NCI-H2196 treated with DMSO at 0.1 percent for 48 hours (cell line): ENCODE measurements at regions not wholly inside any gene's neighbourhood (a gene's known extent, or its start where the extent isn't known, plus 50 kb on each side); places are given as distances from the start of the nearest gene placed in this dataset.

ENCODE experiments used
- DNase-seq: peaks from one replicate; lab custom pipeline; 2025; ENCODE audit not compliant: unreplicated experiment; lab: John Stamatoyannopoulos, UW

DNA sequence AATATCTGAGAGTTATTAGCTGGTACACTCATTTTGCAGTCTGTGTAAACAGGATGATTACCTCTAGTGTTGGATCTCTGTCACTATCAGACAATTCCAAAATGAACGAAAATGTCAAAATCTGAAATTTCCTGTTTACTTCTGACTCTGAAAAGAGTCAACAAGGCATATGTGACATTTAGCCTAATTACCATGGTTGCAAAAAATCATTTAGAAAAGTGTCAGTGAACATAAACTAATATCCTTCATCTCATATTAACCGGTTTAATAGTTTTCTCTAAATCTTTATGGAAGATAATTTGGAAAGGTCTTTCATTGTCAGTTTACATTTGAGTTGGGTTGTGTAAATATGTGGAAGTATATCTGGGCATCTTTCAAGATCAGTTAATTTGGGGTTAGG is 431.8 kb upstream of the HSF2 start:
- DNase-seq, result no peak

DNA sequence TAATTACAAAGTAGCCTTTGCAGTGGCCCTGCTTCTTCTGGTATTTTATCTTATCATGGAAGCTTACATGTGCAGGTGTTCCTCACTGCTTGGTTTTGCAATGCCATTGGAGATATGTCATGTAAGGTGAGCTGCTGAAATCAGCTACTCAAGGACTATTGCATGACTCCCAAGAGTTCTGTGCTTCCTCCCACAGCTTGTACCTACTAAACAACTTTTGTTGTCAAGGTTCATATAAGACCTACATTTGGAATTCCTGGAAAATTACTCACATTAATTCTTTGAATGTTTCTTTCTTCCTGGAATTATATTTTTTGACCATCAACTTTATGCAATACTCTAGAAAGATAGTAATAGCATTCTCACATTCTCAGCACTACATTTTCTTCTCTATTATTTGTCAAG is 427.5 kb upstream of the HSF2 start:
- DNase-seq, result no peak

DNA sequence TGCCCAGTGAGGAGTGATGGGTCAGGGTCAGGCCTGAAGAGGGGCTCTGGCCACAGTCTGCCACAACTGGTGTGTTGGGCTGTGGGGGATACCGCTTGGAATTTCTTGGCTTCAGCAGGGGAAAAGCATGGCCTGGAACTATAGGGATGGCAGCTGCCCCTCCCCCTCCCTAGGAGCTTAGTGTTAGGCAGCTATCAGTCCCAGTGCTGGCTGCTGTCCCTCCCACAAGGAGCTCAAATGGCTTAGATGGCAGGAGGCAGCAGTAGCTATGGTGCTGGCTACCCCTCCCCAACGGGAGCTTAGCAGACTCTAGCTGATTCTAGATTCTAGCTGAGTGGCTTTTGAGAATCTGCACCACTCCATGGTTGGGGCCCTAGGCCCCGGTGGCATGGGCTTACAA is 414.5 kb upstream of the HSF2 start:
- DNase-seq, result no peak

DNA sequence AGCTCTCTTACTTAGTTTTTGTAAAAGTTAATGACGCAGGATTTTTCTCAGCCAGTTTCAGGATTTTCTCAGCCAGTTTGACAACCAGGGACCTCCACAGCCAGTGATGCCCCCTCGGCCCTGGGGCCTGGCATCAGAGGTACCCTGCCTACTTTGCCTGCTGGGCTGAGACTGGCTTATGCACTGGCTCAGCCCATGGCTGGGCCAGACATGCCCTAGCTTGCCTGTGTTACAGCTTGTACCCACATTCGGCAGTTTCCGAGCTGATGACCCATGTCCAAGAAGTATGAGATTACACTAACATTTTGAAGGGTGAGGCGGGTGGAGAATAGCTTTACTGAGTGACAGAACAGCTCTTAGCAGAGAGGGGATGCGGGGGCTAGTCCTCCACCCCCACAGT is 406.1 kb upstream of the HSF2 start:
- DNase-seq, result no peak

DNA sequence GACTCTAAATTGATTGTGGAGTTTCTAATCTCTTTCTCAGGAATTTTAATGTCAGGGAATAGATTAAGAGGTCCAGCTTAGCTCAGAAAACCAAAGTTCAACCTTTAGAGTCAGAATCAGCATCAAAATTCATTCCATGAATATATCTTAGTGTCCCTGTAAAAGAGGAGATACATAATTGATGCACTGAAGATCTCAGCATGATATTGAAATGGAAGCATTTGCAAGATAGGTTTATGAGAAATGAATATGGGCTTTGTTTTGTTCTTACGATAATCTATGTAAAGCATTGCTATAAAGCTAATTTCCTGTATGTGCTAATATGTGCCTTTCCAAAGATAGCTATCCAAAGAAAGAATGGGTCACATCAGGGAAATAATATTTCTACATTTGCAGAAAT is 404.5 kb upstream of the HSF2 start:
- DNase-seq, result no peak

DNA sequence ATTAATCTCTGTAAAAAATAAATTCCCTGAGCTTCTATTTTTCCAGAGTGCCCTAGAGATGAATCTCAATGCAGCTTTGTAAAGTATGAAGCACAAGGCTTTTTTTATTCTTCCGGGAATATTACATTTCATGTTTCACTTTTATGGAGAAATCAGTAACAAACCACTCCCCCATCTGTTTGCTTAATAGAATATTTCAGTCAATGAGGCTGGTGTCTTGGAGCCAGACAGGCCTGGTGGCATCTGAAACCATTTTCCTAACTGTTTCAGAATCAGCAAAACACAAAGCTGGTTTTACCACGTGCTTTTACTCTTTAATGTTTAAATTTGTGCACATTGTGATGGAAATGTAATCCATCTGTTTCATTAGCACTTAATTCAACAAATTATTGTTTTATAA is 400.8 kb upstream of the HSF2 start:
- no peak for DNase-seq

DNA sequence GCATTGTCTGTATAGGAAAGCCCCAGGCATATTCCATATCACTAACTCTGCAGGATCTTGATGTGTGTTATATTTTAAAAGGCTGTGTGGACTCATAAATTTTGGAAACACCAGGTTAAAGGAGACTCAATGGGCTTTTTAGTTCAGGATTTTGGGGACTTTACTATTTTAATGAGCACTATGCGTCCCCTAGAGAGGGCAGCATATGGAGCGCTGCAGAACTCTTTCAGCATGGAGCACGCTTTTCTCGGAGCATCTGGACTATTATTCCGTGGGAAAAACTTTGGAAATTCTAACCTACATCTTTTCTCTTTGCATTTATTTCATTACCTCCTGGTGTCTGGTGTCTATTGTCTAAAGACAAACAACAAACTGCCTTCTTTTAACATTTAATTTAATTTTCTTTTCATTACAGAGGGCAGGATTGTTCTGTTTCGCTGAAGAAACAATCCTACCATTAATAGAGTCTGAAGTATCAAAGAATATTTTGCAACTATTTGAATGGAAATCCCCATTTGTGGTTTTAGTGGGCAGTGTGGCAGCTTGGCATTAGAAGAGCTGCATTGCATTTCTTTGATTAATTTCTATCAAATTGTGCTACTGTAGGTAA is 399.9 kb upstream of the HSF2 start:
- DNase-seq, result no peak

DNA sequence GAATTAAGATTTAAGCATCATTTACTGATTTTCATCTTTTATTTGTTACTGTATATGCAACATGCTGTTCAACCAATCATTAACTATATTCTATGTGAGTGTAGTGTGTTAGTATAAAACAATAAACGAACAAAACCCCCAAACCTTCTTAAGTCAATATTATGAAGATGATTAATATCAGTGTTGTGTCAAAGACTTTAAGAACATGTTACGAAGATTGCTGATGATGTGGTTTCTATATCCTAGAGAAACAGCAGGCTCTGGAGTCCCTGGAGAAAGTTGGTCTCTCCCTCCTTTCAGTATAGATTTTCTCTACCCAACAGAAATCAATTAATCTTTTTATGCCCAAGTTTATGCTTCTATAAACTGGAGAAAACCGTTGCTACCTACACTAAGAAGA is 393.8 kb upstream of the HSF2 start:
- no peak for DNase-seq

DNA sequence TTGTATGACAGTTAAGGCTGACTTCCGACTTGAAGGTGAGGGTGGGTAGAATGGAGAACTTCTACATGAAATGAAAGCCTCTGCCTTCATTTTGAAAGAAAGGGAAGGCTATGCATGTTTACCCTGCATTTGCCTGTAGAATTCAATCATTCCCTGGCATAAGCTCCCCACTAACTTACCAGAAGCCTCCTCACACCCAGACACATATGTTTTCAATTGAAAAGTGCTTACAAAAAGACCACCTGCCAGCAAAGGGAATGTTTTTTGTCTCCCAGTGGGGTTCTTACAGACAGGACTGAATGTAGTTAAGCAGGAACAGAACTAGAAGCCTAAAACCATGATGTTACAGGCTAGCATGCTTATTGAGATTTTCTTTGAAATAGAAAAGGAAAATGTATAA is 392.1 kb upstream of the HSF2 start:
- no peak for DNase-seq

DNA sequence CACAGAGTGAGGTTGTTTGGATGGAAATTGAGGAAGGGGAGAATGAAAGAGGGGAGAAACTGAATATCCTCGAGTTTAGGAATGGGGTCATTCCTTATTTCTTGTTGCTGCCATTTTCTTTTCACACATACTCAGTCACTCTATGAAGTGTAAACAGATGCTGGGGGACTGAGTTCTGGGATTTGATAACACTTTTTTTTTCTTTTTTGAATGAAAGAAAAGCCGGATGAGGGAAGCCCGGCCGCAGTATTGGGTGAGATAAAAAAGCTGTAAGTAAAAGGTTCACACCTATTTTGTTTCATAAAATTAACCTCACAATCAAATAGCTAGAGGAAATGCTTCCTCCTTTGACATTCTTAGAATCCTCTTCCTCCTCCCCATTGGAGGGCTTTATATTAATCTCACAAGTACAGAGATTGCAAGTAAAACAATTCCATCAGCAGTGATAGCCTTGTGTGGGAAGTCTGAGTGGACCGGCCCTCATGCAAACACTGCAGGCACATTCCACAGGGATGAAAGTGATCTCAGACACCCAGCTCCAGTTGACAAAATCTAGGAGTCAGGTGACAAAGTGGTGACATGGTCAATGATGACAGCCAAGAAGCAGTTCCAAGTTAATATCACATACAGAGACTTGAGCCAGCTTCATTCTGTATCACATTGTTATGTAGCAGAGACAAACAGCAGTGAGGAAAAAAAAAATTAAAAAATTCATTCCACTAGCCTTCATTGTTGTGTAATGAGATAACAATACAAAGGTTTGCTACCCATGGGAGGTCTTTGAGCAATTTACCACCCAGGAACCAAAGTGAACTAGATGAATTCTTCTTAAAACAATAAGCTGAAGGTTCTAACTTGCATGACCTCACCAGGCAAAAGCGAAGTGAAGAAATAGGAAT is 391.1 kb upstream of the HSF2 start:
- DNase-seq, result no peak

DNA sequence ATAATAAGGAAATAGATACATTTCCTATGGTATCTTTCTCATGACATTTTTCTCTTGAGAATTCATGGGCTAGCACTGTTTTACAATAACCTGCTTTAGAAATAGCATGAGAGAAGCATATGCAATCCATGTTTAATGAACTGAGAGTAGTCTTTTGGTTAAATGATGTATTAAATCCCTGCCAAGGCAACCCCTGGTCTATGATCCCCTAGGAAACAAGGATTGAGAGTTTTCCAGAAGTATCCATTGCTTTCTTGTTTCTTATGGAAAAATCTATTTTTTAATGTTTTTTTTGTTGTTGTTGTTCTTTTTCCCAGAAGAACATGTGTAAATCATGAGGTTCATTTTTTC is 390.5 kb upstream of the HSF2 start:
- DNase-seq, result no peak

DNA sequence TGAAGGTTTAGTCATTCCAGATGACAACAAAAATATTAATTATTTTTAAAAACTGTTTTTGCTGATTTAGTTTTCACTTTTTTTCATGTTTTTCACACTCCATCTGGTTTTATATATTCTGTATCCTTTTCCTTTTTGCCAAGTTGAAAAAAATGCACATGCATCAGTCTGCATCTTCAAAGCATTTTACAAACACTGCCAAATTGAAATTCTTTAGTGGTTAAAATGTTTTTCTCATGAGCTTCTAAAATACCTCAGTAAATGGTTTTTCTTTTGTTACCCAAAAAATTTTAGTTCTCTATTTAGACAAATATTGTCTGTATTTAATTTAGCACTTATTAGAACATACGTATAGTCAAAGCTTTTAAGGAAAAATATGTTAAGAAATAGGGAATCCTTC is 386.9 kb upstream of the HSF2 start:
- no peak for DNase-seq

DNA sequence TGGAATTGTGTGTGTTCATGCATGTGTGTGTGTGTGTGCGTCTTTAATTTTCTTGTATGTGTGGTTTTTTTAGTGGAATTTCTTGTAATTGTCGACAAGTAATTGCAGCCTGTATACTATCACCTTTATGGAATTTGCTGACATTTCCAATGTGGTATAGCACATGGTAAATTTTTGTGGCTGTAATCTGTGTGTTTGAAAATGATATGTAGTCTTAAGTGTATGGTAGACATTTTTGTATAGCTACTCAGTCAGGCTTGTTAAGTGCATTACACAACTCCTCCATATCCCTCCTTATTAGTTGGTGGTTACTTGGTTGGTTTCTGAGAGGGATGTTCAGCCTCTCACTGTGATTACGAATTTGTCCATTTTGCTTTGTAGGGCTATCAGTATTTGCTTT is 384.5 kb upstream of the HSF2 start:
- DNase-seq, result no peak

DNA sequence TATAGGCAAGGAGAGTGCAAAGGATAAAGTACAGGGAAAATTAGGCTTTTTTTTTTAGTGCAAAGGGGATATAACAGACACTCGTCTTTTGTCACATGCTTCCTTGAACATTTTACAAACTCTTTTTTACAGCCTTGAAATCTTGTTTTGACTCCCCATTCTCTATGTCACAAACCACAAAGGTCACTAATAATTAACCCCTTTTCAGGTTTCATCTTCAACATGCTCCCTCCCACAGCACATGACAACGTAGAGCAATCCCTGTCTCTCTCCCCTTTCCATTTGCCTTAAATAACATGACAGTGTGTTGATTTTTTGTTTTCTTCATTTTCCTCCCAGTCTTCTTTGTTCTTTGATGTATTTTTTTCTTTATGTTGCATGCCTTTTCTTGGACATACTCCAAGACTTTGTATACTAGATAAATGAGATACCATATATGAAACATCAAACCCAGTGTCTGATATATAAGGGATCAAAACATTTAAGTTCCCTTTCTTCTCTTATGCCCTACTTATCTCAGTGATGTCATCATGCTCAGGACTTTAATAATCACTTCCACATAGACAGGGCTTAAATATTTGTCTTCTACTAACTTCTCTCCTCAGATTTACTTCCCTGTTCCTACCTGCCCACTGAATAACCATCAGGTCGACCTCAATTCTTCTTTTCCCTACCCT is 378.7 kb upstream of the HSF2 start:
- no peak for DNase-seq

DNA sequence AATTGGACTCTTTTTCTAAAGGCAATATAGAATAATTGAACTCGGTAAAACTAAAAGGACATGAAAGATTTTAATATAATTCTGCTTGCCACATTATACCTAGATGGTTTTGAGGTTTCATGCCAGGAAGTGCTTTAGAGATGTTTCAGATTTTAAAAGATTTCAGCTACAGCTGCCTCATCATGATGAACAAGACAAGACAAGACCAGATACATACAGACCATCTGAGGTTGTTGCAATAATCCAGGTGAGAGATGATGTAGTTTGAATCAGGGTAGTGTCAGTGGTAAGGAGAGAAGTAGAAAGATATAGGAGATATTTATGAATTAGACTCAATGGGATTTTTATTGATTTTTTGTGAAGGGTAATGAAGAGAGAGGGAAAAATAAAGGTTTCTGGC is 374.3 kb upstream of the HSF2 start:
- DNase-seq, result no peak

DNA sequence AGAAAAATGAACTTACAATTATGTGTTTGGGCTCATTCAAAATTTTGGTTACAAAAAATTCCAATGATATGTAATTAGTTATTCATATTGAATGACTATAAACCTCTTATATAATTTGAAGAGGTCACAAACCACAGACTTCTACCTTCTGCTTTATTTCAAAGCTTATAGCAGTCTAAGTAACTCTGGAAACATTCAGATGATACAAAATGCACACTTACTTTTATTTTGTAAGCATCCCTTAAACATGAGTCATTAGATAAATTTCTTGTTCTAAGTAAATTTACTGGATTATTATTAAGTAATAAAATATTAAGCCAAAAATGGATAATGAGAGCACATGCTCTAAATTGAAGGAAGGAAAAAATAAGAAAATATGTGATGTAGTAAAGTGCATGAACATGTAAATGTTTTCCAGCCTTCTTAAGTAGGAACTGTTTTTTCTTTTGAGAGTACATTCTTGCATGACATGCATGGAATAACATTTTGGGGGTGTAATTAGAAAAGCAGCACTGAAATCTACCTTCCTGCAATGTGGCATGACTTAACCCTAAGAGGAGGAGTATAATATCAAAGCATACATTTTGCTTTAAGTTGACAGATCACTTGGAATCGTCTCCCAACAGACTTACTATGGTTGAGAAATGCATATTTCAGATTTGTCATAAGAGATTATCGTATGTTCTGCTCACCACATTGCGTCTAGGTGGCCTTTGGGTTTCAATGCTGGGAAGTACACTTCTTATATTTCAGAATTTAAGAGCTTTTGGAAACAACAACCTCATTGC is 372.7 kb upstream of the HSF2 start:
- DNase-seq, result no peak

DNA sequence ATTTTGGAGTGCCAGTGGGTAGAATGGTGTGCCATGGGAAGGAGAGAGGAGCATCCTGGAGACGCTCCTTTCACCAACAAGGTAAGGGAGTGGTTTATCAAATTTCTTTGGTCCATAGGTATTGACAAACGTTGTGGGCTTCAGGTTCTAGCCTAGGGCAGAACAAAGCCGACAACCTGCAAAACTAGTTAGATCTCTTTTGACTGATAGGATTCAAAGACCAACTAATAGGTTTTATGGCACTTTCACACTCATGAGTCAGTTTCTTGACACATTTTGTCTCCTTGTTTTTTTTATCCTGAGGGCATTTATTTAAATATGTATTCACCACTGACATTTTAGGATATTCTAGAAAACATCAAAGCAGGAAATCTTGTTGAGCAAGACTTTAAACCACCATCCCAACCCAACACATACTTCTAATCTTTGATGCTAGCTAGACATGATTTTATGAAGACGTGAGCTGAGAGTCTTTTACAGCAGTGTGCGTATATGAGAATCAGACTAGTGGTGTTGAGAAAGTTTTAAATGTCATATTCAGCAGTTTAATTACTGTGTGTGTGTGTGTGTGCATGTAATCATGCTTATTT is 370.4 kb upstream of the HSF2 start:
- no peak for DNase-seq

DNA sequence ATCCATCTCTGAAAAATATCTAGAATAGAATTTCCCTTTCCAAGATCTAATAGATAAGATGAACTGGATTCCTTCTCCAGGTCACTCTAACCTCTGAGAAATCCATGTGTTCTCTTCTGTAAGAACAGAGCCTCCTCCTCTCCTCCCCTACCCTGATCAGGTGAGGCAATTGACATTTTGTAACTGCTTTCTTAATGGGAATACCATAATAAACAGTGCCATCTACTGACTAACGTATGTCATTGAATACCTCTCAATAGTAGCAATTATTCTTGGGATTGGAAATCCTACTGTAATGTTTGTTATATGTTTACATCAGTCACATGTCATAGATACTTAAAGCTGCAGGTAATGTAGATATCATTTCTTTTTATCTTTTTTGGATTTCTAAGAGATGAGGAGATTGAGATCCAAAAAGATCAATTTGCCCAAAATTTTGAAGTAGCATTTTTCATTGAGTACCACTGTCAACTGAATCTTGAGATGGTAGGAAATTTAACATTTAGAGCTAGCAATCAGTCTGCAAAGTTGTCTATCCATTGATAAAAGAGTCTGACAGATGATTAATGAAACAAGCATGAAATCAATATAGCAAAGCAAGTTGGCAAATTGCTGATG is 365.8 kb upstream of the HSF2 start:
- DNase-seq, result peak; percentile 12

DNA sequence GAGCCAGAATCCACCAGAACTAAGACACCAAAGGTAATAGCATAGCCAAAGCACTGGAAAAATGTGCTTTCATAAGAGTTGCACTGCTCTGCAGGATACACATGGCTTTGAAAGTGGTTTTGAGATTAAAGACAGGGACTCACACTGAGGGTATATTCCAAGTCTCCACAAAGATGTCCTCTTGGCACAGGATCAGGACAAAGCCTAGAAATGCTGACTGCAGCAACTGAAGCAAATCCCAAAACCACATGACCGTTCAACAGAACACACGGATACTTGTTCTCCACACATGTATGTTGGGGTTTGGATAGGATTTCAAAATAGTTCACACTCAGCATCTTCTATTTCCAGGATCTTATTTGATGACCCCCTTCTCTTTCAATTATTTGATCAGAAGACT is 364.3 kb upstream of the HSF2 start:
- no peak for DNase-seq

DNA sequence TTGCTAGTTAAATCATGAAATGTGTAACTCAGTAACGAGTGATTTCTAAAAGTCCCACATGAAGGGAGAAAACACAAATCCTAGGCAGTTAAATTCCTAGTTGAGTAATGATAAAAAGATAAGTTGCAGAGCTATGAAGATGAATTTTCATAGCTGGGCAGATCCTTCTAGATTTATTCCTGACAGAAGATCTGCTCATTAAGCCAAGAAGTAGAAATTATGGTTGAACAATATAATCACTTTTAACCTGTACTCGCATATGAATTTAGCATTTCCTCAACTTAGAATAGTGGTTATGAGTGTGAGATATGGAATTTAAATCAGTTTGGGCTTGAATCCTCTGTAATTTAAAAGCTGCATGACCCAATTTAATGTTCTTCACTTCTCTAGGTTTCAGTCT is 359.2 kb upstream of the HSF2 start:
- no peak for DNase-seq

DNA sequence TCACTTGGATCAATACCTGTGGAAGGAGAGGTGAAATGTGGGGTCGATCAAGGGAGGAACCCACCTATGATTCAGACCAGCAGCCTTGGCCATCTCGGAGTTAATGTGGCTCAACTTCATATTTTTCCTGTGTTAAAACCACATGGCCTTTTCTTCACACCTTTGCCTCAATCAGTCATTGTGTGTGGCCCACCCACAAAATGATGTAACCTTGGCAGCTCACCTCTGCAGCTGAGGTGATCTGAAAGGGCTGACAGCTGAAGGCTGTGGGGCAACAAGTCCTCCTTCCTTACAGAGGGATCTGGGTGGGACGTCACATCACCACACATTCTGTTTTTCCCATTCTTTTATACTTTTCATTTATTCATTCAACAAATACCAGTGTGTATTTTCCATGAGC is 357.1 kb upstream of the HSF2 start:
- no peak for DNase-seq
